Prostate gland (tissue), 2 donors: ENCODE measurements at regions not wholly inside any gene's neighbourhood (a gene's known extent, or its start where the extent isn't known, plus 50 kb on each side); places are given as distances from the start of the nearest gene placed in this dataset.

Experiments used
- CTCF ChIP-seq, 4 experiments: fragments of 200-600 bp in 2 of 4; fragments of 450-650 bp in 2 of 4; sonication (generic) in 2 of 4; IDR thresholded peaks; 1 replicate in 3 of 4; 2 replicates in 1 of 4; pipeline ENCODE4 v1.5.1; 2016 to 2019; ENCODE audit warnings: antibody characterized with exemption in 4 of 4, mild to moderate bottlenecking in 2 of 4, moderate library complexity in 2 of 4
- POLR2A ChIP-seq: fragments of 450-650 bp; IDR thresholded peaks from one replicate; pipeline ENCODE4 v1.6.1; 2016; ENCODE audit warnings: antibody characterized with exemption, mild to moderate bottlenecking

DNA sequence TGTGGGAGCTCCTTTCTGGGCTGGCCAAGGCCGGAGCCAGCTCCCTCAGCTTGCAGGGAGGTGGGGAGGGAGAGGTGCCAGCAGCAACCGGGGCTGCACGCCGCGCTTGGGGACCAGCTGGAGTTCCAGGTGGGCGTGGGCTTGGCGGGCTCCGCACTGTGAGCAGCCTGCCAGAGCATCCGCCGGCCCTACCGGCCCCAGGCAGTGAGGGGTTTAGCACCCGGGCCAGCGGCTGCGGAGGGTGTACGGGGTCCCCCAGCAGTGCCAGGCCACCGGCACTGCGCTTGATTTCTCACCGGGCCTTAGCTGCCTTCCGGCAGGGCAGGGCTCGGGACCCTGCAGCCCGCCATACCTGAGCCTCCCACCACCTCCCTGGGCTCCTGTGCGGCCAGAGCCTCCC is 651.0 kb upstream of the ARPP21 start:
- TF ChIP-seq CTCF (IDR thresholded peaks at IDR 0.05), result no peak
- no peak for TF ChIP-seq POLR2A
